ENCODE measurements at regions not wholly inside any gene's neighbourhood (a gene's known extent, or its start where the extent isn't known, plus 50 kb on each side); places are given as distances from the start of the nearest gene placed in this dataset.

GRCh38 chr7:4549681-4550080 is 132.4 kb upstream of the FOXK1 start:
- H3K4me3 ChIP-seq (ENCODE audit: low read length) = no peak overlapping the region
- DNase-seq (ENCODE audit: low read depth) = no peak
- TF ChIP-seq, protein P1, sequence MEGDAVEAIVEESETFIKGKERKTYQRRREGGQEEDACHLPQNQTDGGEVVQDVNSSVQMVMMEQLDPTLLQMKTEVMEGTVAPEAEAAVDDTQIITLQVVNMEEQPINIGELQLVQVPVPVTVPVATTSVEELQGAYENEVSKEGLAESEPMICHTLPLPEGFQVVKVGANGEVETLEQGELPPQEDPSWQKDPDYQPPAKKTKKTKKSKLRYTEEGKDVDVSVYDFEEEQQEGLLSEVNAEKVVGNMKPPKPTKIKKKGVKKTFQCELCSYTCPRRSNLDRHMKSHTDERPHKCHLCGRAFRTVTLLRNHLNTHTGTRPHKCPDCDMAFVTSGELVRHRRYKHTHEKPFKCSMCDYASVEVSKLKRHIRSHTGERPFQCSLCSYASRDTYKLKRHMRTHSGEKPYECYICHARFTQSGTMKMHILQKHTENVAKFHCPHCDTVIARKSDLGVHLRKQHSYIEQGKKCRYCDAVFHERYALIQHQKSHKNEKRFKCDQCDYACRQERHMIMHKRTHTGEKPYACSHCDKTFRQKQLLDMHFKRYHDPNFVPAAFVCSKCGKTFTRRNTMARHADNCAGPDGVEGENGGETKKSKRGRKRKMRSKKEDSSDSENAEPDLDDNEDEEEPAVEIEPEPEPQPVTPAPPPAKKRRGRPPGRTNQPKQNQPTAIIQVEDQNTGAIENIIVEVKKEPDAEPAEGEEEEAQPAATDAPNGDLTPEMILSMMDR (conservative IDR thresholded peaks at IDR 0.05; ENCODE audit: low read depth, low read length) = no peak

DNA sequence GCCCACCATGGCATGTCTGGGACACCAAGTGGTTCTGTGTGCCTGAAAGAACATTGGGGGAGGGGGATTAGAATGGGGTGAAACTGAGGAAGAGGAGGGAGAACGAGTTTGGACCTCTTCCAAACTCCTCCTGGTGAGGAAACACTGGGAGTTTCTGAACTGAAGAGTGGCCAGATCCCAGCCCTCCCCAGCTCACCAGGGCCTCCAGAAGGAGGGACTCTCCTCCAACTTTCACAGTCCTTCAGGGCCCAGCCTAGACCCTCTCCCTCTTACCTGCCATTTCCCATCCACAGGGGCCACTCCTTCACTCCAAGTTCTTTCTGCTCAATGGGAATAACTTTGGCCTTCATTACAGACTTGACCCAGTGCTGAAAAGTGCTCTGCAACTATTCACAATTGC is 132.0 kb upstream of the FOXK1 start:
- TF ChIP-seq, protein P1 (conservative IDR thresholded peaks at IDR 0.05; ENCODE audit: low read depth, low read length) = no peak
- DNase-seq (ENCODE audit: low read depth) = no peak
- no peak overlapping the region for H3K4me3 ChIP-seq (ENCODE audit: low read length)

DNA sequence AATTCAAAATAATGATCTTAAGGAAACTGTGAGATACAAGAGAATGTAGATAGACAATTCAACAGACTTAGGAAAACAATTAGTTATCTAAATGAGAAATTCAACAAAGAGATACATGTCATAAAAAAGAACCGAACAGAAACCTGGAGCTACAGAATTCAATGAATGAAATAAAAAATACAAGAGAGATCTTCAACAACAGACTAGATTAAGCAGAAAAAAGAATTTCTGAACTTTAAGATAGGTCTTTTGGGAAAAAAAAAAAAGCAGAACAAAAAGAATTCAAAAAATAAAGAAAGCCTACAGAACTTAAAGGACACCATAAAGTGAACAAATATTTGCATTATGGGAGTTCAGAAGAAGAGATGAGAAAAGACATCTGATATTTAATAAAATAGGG is 129.1 kb upstream of the FOXK1 start:
- H3K4me3 ChIP-seq (ENCODE audit: low read length) = no peak overlapping the region
- no peak for DNase-seq (ENCODE audit: low read depth)
- TF ChIP-seq, protein P1 (conservative IDR thresholded peaks at IDR 0.05; ENCODE audit: low read depth, low read length) = no peak

DNA sequence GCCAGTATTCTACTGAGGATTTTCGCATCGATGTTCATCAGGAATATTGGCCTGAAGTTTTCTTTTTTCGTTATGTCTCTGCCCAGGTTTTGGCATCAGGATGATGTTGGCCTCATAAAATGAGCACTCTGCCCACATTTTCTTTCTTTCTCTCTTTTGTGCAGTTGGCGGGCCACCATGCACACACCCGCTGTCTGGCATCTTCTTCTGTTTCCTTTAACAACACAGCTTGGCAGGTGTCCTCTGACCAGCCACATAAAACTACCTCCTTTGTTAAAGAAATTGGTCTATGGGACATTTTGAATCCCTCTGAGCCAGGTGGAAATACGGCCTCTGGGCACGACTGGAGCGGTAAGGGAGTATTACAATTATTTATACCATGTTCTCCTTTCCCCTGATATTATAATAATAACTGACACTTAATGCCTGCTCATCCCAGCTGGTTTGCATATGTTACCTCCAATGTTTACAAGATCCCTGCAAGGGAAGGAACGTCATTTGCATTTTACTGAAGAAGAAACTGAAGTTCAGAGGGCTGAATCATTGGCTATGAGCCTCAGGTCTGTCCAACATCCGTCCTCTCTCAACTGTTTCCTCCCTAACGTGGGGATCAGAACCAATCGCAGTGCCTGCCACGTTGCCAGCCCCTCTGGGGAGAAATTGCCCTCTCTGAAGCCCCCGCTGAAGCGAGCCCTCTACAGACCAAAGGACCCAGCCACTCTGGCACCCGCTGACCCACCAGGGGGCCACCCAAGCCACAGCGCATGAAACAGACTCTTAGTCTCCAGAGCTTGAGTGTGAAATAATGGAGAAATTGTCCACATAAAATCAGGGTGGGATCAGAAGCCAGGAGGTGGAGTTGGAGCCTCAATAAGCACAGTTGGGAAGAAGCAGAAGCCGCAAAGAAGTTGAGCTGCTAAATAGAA is 125.0 kb upstream of the FOXK1 start:
- no peak overlapping the region for H3K4me3 ChIP-seq (ENCODE audit: low read length)
- TF ChIP-seq, protein P1 (conservative IDR thresholded peaks at IDR 0.05; ENCODE audit: low read depth, low read length) = no peak
- DNase-seq (ENCODE audit: low read depth) = no peak

DNA sequence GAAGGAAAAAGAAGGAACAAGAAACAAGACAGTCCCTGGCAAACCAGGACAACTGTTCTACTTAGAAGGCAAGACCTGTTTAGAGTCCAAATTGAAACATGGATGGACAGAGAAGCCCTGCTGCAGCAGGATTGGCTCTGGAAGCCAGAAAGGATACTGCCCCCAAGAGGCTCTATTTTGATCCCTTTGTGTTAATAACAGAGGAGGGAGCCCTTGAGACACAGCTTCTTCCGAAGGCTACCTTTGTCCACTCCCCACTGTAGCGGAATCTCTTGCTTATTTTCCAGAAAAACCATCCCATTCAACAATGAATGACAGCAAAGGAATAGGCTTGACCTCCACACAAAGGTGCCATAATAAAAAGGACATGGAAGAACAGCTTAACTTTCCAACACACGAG is 120.3 kb upstream of the FOXK1 start:
- DNase-seq (ENCODE audit: low read depth) = no peak
- H3K4me3 ChIP-seq (ENCODE audit: low read length) = no peak overlapping the region
- TF ChIP-seq, protein P1 (conservative IDR thresholded peaks at IDR 0.05; ENCODE audit: low read depth, low read length) = peak; percentile 8

DNA sequence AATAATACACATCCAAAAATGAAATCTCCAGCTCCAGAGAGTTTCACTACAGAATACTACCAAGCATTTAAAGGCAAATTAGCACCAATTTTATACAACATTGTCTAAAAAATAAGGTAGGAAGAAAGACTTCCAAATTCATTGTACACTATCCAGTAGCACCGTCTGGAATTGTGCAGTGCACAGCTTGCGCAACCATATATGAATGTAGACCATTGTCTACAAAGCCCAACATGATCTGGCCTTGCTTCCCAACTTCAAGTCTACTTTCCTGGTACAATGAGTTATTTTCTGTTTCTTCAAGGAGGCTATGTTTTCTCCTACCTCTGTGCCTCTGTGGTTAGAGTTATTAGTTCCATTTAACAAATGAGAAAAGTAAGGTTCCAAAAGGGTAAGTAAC is 115.4 kb upstream of the FOXK1 start:
- TF ChIP-seq, protein P1 (conservative IDR thresholded peaks at IDR 0.05; ENCODE audit: low read depth, low read length) = no peak
- no peak for DNase-seq (ENCODE audit: low read depth)
- H3K4me3 ChIP-seq (ENCODE audit: low read length) = no peak overlapping the region

- no peak overlapping the region for H3K4me3 ChIP-seq (ENCODE audit: low read length)
- DNase-seq (ENCODE audit: low read depth) = no peak
- TF ChIP-seq, protein P1 (conservative IDR thresholded peaks at IDR 0.05; ENCODE audit: low read depth, low read length) = no peak
Measured at GRCh38 chr7:4574851-4575250, 107.2 kb upstream of the FOXK1 start.

Data from retinal pigment epithelial cell (primary cell).